ENCODE measurements at regions not wholly inside any gene's neighbourhood (a gene's known extent, or its start where the extent isn't known, plus 50 kb on each side); places are given as distances from the start of the nearest gene placed in this dataset.

DNA sequence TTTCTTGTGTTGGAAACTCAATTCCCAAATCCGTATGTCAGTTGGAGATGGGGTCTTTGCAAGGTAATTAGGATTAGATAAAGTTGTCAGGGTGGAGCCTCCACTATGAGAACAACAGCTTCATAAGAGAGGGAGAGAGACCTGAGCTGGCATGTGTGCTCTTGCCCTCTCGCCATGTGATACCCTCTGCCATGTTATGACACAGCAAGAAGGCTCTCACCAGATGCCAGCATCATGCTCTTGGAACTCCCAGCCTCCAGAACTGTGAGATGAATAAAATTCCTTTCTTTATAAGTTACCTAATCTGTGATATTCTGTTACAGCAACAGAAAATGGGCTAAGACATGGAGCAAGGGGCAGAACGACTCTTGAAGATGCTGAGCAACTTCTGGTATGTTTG is 201.9 kb upstream of the BOD1L1 start:
- no peak overlapping the region for H3K27ac ChIP-seq
- no peak overlapping the region for H3K4me2 ChIP-seq (ENCODE audit: low read length)
- H3K4me1 ChIP-seq: peaks cover 21% of the 10 kb centered on the region
- no peak overlapping the region for H3K9ac ChIP-seq
- no peaks in the 10 kb centered on the region for H3K36me3 ChIP-seq (ENCODE audit: control insufficient read depth, insufficient read depth, low read length)
- no peaks in the 10 kb centered on the region for H3K9me3 ChIP-seq (ENCODE audit: control insufficient read depth, low read length)
- no peak overlapping the region for H3K4me3 ChIP-seq (ENCODE audit: low read depth, low read length)
- H2AFZ ChIP-seq: no peak overlapping the region
- no peaks in the 10 kb centered on the region for H3K27me3 ChIP-seq (ENCODE audit: control insufficient read depth, insufficient read depth, low read length)
- H3K79me2 ChIP-seq: peaks cover 8% of the 10 kb centered on the region
- TF ChIP-seq, protein P1, sequence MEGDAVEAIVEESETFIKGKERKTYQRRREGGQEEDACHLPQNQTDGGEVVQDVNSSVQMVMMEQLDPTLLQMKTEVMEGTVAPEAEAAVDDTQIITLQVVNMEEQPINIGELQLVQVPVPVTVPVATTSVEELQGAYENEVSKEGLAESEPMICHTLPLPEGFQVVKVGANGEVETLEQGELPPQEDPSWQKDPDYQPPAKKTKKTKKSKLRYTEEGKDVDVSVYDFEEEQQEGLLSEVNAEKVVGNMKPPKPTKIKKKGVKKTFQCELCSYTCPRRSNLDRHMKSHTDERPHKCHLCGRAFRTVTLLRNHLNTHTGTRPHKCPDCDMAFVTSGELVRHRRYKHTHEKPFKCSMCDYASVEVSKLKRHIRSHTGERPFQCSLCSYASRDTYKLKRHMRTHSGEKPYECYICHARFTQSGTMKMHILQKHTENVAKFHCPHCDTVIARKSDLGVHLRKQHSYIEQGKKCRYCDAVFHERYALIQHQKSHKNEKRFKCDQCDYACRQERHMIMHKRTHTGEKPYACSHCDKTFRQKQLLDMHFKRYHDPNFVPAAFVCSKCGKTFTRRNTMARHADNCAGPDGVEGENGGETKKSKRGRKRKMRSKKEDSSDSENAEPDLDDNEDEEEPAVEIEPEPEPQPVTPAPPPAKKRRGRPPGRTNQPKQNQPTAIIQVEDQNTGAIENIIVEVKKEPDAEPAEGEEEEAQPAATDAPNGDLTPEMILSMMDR (IDR thresholded peaks at IDR 0.05): no peak

DNA sequence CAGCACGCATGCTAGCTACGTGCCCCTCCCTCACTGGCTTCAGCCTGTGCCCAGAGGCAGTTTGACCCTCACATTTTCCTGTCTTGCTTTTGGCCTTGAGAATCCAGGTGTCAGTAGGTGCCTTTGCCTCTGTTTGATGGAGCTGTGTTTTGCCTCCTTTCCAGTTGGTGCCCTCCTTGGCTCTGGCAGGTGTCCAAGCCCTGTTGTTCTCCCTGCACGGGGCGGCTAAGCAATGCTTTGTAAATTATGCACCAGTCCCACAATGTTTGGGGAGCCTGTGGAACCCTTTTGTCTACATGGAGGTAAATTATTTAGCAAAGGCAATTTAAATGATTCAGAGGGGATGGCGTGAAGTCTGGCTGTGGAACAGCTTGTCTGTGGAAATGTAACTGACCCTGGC is 202.9 kb upstream of the BOD1L1 start:
- Histone ChIP-seq H3K4me3 (ENCODE audit: low read depth, low read length) (no peak overlapping the region), H3K9ac (no peak overlapping the region)

DNA sequence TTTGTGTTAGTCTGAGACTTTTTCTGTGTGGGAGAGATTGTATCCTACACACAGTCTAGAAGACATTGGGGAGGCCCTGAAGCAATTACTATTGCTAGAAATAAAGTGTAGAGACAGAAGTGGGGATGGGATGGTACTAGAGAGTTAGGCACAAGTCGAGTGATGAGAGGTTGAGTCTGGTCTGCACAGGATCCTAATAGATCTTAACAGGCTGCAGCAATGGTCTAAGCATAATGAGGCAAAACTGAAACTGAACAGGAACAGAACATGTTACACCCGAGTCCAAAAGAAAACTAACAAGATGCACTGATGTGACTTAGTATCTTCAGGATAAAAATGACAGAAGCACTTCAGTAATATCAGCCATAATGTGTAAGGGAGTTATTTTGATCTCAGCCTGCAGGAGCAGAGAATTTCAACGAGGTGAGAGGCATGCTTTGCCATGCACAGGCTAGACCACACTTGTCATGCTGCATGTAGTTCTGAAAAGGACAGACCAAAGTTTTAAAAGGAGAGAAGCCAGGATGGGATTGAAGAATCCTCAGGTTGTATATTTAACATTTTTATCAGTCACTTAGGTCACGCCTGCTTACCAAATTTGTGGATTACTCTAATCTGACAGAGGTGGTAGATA is 205.8 kb upstream of the BOD1L1 start:
- Histone ChIP-seq H3K27me3 (ENCODE audit: control insufficient read depth, insufficient read depth, low read length) (no peaks in the 10 kb centered on the region), H3K4me3 (ENCODE audit: low read depth, low read length) (no peak overlapping the region)

More for the DNA sequence above, 202.9 kb upstream of the BOD1L1 start:
- no peaks in the 10 kb centered on the region for H3K36me3 ChIP-seq (ENCODE audit: control insufficient read depth, insufficient read depth, low read length)
- TF ChIP-seq, protein P1 (IDR thresholded peaks at IDR 0.05): no peak
- peaks cover 22% of the 10 kb centered on the region for H3K4me1 ChIP-seq
- H3K4me2 ChIP-seq (ENCODE audit: low read length): no peak overlapping the region
- no peaks in the 10 kb centered on the region for H3K9me3 ChIP-seq (ENCODE audit: control insufficient read depth, low read length)
- H3K27ac ChIP-seq: peak overlapping the region; percentile 39
- H3K27me3 ChIP-seq (ENCODE audit: control insufficient read depth, insufficient read depth, low read length): no peaks in the 10 kb centered on the region
- H2AFZ ChIP-seq: no peak overlapping the region
- H3K79me2 ChIP-seq: peaks cover 8% of the 10 kb centered on the region

DNA sequence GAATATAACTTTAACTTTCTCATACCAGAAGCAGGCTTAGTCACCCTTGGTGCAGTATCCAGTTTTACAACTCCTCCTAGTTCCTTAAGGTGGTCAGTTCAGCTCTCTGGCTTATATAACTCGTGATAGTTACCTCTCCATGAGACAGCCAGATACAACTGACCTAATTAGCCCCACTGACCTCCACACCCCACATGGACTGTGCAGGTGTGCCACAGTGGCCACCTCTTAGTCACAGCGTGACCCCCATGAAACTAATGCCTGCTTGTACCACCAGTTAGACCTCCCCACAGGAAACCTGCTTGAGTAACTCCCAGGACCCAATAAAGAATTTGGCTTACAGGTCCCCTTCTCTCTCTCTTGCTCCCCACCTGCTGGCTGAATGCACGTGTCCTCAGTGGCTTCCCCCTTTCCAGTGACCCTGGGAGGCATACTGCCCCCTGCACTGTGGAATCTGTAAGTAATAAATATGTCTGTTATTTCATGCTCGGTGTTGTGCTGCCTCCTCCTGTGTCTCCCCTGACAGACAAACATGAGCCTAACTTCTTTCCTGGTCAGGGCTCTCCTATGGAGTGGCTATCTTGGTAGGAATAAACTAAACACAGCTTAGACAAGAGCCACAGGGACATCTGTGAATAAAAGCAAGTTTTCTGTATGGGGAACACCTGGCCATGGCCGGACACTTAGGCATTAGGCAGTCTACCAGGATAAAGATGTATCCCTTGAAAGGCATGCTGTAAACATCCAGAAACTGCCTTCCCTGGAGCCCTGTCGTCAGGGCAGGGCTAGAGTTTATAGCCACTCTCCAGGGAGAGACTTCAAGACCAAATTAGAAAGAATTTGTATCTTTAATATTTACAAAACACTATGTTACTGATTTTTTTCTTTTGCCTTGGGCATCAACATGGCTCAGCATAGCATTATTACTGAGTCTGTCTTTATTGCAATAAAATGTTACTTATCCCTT is 209.7 kb upstream of the BOD1L1 start:
- Histone ChIP-seq H2AFZ (no peak overlapping the region), H3K9me3 (ENCODE audit: control insufficient read depth, low read length) (no peaks in the 10 kb centered on the region), H3K4me2 (ENCODE audit: low read length) (no peak overlapping the region), H3K9ac (no peak overlapping the region), H3K36me3 (ENCODE audit: control insufficient read depth, insufficient read depth, low read length) (no peaks in the 10 kb centered on the region), H3K27me3 (ENCODE audit: control insufficient read depth, insufficient read depth, low read length) (no peaks in the 10 kb centered on the region), H3K4me3 (ENCODE audit: low read depth, low read length) (no peak overlapping the region), H3K79me2 (peaks cover 12% of the 10 kb centered on the region), H3K27ac (peak overlapping the region; percentile 95), H3K4me1 (peaks cover 34% of the 10 kb centered on the region)
- TF ChIP-seq, protein P1 (IDR thresholded peaks at IDR 0.05): peak; percentile 33

More for the DNA sequence above, 205.8 kb upstream of the BOD1L1 start:
- Histone ChIP-seq H3K36me3 (ENCODE audit: control insufficient read depth, insufficient read depth, low read length) (no peaks in the 10 kb centered on the region), H2AFZ (no peak overlapping the region), H3K4me2 (ENCODE audit: low read length) (no peak overlapping the region), H3K9me3 (ENCODE audit: control insufficient read depth, low read length) (no peaks in the 10 kb centered on the region), H3K9ac (no peak overlapping the region), H3K4me1 (peaks cover 33% of the 10 kb centered on the region), H3K79me2 (peaks cover 12% of the 10 kb centered on the region), H3K27ac (peak overlapping the region; percentile 54)
- TF ChIP-seq, protein P1 (IDR thresholded peaks at IDR 0.05): no peak
